Activated CD8-positive, alpha-beta T cell treated with anti-CD3 and anti-CD28 coated beads for 36 hours (primary cell): ENCODE measurements at regions not wholly inside any gene's neighbourhood (a gene's known extent, or its start where the extent isn't known, plus 50 kb on each side); places are given as distances from the start of the nearest gene placed in this dataset.

Experiments
- ATAC-seq: fragments of 200-7000 bp; cut with Tn5 transposase; one replicate; pipeline ENCODE4 v1.10.0; 2021; ENCODE audit warnings: mild to moderate bottlenecking, moderate library complexity
- CTCF ChIA-PET: fragments of 350-600 bp; sonication (Branson Sonifier 250); formaldehyde crosslinking; loops from one replicate; lab custom pipeline; 2021; ENCODE audit warnings: antibody characterized with exemption; lab: Charles Lee
- POLR2A ChIA-PET: fragments of 350-600 bp; sonication (Branson Sonifier 250); formaldehyde crosslinking; loops from one replicate; lab custom pipeline; 2021; ENCODE audit warnings: antibody characterized with exemption; lab: Charles Lee
- DNase-seq: peaks from one replicate; pipeline ENCODE4 v3.0.0-alpha.2; 2020
- H3K27ac Mint-ChIP-seq: one replicate; pipeline ENCODE4 v1.8.0; 2021; ENCODE audit warnings: mild to moderate bottlenecking, mixed read lengths
- H3K27me3 Mint-ChIP-seq: one replicate; pipeline ENCODE4 v1.8.0; 2021; ENCODE audit warnings: mixed read lengths
- H3K36me3 Mint-ChIP-seq: one replicate; pipeline ENCODE4 v1.8.0; 2021; ENCODE audit warnings: low read depth, mixed read lengths
- H3K4me1 Mint-ChIP-seq: one replicate; pipeline ENCODE4 v1.8.0; 2021; ENCODE audit warnings: low read depth, mixed read lengths
- H3K4me3 Mint-ChIP-seq: one replicate; pipeline ENCODE4 v1.8.0; 2021; ENCODE audit warnings: mild to moderate bottlenecking, moderate library complexity, mixed read lengths
- H3K9me3 Mint-ChIP-seq: one replicate; pipeline ENCODE4 v1.8.0; 2021; ENCODE audit warnings: mixed read lengths
- intact Hi-C: fragments of 100-400 bp; cut with micrococcal nuclease; formaldehyde crosslinking; loops from one replicate; pipeline ENCODE4 v1.10.0; 2022
- TF ChIP-seq, protein P1 (sequence below): fragments of 200-600 bp; IDR thresholded peaks from one replicate; pipeline ENCODE4 v1.8.0; 2022; ENCODE audit warnings: antibody characterized with exemption, mild to moderate bottlenecking

DNA sequence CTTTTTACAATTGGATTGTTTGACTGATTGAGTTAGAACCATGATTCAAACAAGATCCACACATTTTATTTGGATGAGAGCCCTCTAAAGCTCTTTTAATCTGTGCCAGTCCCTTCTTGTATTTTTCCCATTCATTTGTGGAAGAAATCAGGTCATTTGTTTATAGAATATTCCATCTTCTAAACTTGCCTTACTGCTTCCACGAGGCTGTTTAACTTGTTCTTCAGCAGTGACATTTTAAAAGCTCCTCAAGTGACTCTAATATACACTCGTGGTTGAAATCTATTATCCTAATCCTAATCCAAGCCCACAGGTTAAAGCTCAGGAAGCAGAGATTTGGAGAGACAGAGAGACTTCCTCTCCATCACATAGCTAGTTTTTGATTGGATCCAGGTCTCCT lies 155.4 kb upstream of the SVIL start:
- POLR2A ChIA-PET = no interaction called here

DNA sequence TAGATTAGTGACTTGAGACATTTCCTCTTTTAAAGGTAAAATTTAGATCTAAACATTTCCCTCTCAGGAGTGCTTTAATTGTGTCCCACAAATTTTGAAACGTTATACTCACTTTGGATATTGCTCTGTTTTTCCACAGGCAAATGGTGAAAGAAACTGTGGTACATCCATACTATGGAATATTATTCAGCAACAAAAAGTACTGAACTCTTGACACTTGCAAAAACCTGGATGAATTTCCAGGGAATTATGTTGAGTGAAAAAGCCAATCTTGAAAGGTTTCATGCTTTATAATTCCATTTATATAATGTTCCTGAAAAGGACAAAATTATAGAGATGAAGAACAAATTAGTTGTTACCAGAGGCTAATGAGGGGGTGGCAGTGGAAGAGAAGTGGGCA lies 153.3 kb upstream of the SVIL start:
- H3K36me3 Mint-ChIP-seq = no peaks in the 10 kb centered on the region
- H3K27me3 Mint-ChIP-seq = peaks cover 1% of the 10 kb centered on the region
- intact Hi-C loops = no loop called here
- no peaks in the 10 kb centered on the region for H3K4me1 Mint-ChIP-seq
- H3K27ac Mint-ChIP-seq = no peak overlapping the region
- H3K9me3 Mint-ChIP-seq = no peaks in the 10 kb centered on the region
- H3K4me3 Mint-ChIP-seq = no peak overlapping the region
- CTCF ChIA-PET = interaction anchor here (0.6 kb wide), 1 partner anchor 34 kb away, joined by 3 read pairs; no protein-coding TSS in a partner anchor
- POLR2A ChIA-PET = no interaction called here
- TF ChIP-seq, protein P1, sequence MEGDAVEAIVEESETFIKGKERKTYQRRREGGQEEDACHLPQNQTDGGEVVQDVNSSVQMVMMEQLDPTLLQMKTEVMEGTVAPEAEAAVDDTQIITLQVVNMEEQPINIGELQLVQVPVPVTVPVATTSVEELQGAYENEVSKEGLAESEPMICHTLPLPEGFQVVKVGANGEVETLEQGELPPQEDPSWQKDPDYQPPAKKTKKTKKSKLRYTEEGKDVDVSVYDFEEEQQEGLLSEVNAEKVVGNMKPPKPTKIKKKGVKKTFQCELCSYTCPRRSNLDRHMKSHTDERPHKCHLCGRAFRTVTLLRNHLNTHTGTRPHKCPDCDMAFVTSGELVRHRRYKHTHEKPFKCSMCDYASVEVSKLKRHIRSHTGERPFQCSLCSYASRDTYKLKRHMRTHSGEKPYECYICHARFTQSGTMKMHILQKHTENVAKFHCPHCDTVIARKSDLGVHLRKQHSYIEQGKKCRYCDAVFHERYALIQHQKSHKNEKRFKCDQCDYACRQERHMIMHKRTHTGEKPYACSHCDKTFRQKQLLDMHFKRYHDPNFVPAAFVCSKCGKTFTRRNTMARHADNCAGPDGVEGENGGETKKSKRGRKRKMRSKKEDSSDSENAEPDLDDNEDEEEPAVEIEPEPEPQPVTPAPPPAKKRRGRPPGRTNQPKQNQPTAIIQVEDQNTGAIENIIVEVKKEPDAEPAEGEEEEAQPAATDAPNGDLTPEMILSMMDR = no peak
- no peak for ATAC-seq
- DNase-seq = no peak

More for the DNA sequence above, 155.4 kb upstream of the SVIL start:
- no peak for DNase-seq
- Mint-ChIP-seq H3K4me3 (no peak overlapping the region), H3K9me3 (no peaks in the 10 kb centered on the region), H3K27ac (no peak overlapping the region), H3K4me1 (no peaks in the 10 kb centered on the region), H3K36me3 (no peaks in the 10 kb centered on the region), H3K27me3 (no peaks in the 10 kb centered on the region)
- no peak for ATAC-seq
- intact Hi-C loops = no loop called here
- CTCF ChIA-PET = no interaction called here
- TF ChIP-seq, protein P1 = no peak

DNA sequence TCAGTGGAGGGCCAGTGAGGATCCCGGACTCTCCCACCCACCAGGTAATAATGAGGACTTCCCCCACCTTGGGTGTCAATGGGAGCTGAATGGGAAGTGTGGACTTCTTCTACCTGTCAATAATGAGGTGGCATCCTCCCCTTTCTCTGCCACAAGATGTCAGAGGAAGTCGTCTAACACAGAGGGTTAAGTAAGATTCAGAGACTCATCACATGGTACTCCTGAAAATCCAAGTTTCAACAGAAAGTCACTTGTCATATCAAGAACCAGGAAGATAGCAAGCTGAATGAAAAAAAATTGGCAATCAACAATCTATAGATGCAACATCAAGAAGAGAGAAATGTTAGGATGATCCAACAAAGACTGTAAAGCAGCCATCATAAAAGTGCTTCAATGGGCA lies 150.9 kb upstream of the SVIL start:
- Mint-ChIP-seq H3K27me3 (peaks cover 4% of the 10 kb centered on the region), H3K27ac (no peak overlapping the region), H3K36me3 (no peaks in the 10 kb centered on the region), H3K4me1 (no peaks in the 10 kb centered on the region), H3K9me3 (no peaks in the 10 kb centered on the region), H3K4me3 (no peak overlapping the region)
- CTCF ChIA-PET = no interaction called here
- POLR2A ChIA-PET = no interaction called here
- intact Hi-C loops = no loop called here
- no peak for DNase-seq
- ATAC-seq = no peak
- TF ChIP-seq, protein P1 = no peak

DNA sequence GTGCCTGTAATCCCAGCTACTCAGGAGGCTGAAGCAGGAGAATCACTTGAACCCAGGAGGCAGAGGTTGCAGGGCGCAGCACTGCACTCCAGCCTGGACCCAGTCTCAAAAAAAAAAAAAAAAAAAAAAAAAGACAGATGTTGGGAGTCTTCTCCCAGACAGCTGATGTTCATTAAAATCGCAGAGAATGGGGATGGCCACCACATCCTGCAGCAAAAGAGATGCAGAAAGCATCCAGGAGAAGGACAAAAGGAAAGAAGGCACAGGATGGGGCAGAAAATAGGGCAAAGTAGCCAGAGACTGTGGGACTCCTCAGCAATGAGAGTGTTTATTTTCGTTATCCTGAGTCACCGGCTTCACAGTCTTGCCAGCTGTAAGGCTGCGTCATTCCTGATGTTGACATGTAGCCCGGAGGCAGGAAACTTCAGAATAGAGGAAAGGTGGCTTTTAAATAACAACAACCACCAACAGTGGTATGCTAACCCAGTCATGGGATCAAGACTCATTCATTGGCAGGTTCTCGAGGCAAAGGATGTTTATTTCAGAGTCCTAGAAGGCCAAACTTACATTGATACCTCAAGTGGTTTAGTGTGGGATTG lies 149.5 kb upstream of the SVIL start:
- no peaks in the 10 kb centered on the region for H3K9me3 Mint-ChIP-seq

DNA sequence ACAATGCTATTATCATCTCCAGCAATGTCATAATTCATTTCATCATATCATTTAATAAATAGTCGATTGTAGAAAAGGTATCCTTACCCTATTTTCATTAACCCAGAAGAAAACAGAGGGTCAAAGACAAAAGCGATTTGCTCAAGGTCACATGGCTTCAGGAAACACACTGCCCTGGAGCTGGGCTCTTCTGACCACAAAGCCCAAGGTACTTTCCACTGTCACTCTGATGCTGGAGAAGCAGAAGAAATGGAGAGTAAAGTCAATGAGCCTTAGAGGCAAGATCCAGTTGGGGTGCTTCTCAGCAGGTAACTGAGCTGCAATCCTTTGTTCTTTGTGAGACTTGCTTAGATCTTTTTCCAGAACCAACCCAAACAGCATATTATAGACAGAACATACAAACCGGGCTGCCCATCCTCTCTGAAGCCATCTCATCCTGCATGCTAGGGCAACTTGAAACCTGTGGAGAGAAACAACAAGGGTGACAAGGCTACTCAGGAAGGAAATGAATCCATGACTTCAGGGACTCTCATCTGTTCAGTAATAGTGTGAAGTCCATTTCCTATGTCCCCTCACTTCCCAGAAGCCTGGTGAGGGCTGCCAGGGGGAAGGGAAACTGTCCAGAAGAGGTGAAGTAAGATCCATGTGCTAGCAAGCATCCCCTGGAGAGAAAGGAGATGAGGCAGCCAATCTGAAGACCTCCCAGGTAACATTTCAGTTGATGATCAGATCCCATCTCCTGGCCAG lies 148.6 kb upstream of the SVIL start:
- ATAC-seq (no peak), DNase-seq (no peak)
- Mint-ChIP-seq H3K27me3 (peaks cover 4% of the 10 kb centered on the region), H3K27ac (no peak overlapping the region), H3K36me3 (no peaks in the 10 kb centered on the region), H3K4me1 (no peaks in the 10 kb centered on the region), H3K4me3 (no peak overlapping the region), H3K9me3 (no peaks in the 10 kb centered on the region)
- ChIA-PET CTCF (no interaction called here), POLR2A (no interaction called here)
- intact Hi-C loops = no loop called here
- TF ChIP-seq, protein P1 = no peak

More for the DNA sequence above, 149.5 kb upstream of the SVIL start:
- no peak overlapping the region for H3K27ac Mint-ChIP-seq
- peaks cover 4% of the 10 kb centered on the region for H3K27me3 Mint-ChIP-seq
- intact Hi-C loops = no loop called here
- DNase-seq = no peak
- no peak for ATAC-seq
- POLR2A ChIA-PET = no interaction called here
- H3K4me3 Mint-ChIP-seq = no peak overlapping the region
- H3K36me3 Mint-ChIP-seq = no peaks in the 10 kb centered on the region
- TF ChIP-seq, protein P1 = no peak
- H3K4me1 Mint-ChIP-seq = no peaks in the 10 kb centered on the region
- CTCF ChIA-PET = no interaction called here
